ENCODE measurements at regions not wholly inside any gene's neighbourhood (a gene's known extent, or its start where the extent isn't known, plus 50 kb on each side); places are given as distances from the start of the nearest gene placed in this dataset.

- no peak overlapping the region for H4K5ac ChIP-seq (ENCODE audit: low read depth, low read length)
- H3K4ac ChIP-seq (ENCODE audit: low read depth, low read length), result no peak overlapping the region
- no TSS peak for BruUV-seq (replicated peaks)
- no peak overlapping the region for H3K56ac ChIP-seq (ENCODE audit: extremely low read depth, insufficient read depth, low read length)
- dilution Hi-C loops (cut with HindIII; ENCODE audit: low sequenced_read_pairs, unreplicated experiment), result no loop called here
- no peak overlapping the region for H3K27ac ChIP-seq (ENCODE audit: insufficient read depth, low read length)
- H2BK120ac ChIP-seq (ENCODE audit: low read depth, low read length), result no peak overlapping the region
- no peak overlapping the region for H2AK5ac ChIP-seq (ENCODE audit: low read depth, low read length)
- H3K4me2 ChIP-seq (ENCODE audit: low read depth, low read length), result no peak overlapping the region
- DNase-seq (no peak), ATAC-seq (ENCODE audit: low read depth) (no peak)
- no peak overlapping the region for H2BK5ac ChIP-seq (ENCODE audit: low read depth, low read length, poor library complexity, severe bottlenecking)
- H3K79me1 ChIP-seq (ENCODE audit: low read depth in 1 of 2, low read length in 2 of 2), result no peaks in the 10 kb centered on the region
- H3K36me3 ChIP-seq (ENCODE audit: control insufficient read depth, insufficient read depth, low read length), result no peaks in the 10 kb centered on the region
- WGBS, 2 experiments (ENCODE audit: extremely low coverage in 2 of 2, insufficient read length in 1 of 2), result no CpG with 5 or more reads among the region's 2 CpGs
- no peak overlapping the region for H3K23ac ChIP-seq (ENCODE audit: low read depth, low read length)
- H3K9ac ChIP-seq (ENCODE audit: low read depth, low read length), result no peak overlapping the region
- H3K18ac ChIP-seq (ENCODE audit: low read depth, low read length), result no peak overlapping the region
- H2AK9ac ChIP-seq (replicated peaks; ENCODE audit: low read depth, low read length, poor library complexity), result no peak overlapping the region
- no peaks in the 10 kb centered on the region for H3K27me3 ChIP-seq (ENCODE audit: control insufficient read depth, insufficient read depth, low read length)
- CTCF ChIA-PET, result interaction anchor here (1.1 kb wide), 1 partner anchor 9 kb away, joined by 4 read pairs; no protein-coding TSS in a partner anchor
- H2BK15ac ChIP-seq (ENCODE audit: low read depth, low read length), result no peak overlapping the region
- H4K91ac ChIP-seq (ENCODE audit: insufficient read depth, low read depth, low read length), result no peak overlapping the region
- no peaks in the 10 kb centered on the region for H3K9me1 ChIP-seq (ENCODE audit: insufficient read depth, low read length)
- H3K9me3 ChIP-seq (ENCODE audit: control insufficient read depth, insufficient read depth, low read length), result no peaks in the 10 kb centered on the region
- no peak overlapping the region for H3K14ac ChIP-seq (replicated peaks; ENCODE audit: low read depth, low read length)
- TF ChIP-seq POLR2A (IDR thresholded peaks at IDR 0.05; ENCODE audit: low read depth, low read length) (no peak), MAZ (IDR thresholded peaks at IDR 0.05; ENCODE audit: borderline replicate concordance, low read depth, low read length) (no peak), CEBPB (IDR thresholded peaks at IDR 0.05; ENCODE audit: low read depth, low read length) (no peak), USF2 (IDR thresholded peaks at IDR 0.05; ENCODE audit: low read depth, low read length) (no peak), ELK1 (IDR thresholded peaks at IDR 0.05; ENCODE audit: borderline replicate concordance, low read depth, low read length) (no peak), NFE2L2 (IDR thresholded peaks at IDR 0.05; ENCODE audit: low read depth, low read length) (no peak), MAFK (IDR thresholded peaks at IDR 0.05; ENCODE audit: low read depth, low read length) (no peak), RAD21 (IDR thresholded peaks at IDR 0.05; ENCODE audit: low read length) (no peak), MXI1 (IDR thresholded peaks at IDR 0.05; ENCODE audit: borderline replicate concordance, low read depth, low read length) (no peak), SMC3 (IDR thresholded peaks at IDR 0.05; ENCODE audit: low read depth, low read length) (no peak), BHLHE40 (IDR thresholded peaks at IDR 0.05; ENCODE audit: low read depth, low read length) (no peak), RCOR1 (IDR thresholded peaks at IDR 0.05; ENCODE audit: insufficient replicate concordance, low read length) (no peak), CHD1 (IDR thresholded peaks at IDR 0.05; ENCODE audit: low read depth, low read length) (no peak), RFX5 (IDR thresholded peaks at IDR 0.05; ENCODE audit: low read depth, low read length) (no peak), FOS (IDR thresholded peaks at IDR 0.05; ENCODE audit: low read depth, low read length) (no peak)
- no peak overlapping the region for H3K4me3 ChIP-seq (ENCODE audit: insufficient read depth, low read depth, low read length)
- no peak overlapping the region for H2BK20ac ChIP-seq (ENCODE audit: low read depth, low read length)
- POLR2A ChIA-PET (ENCODE audit: unreplicated experiment), result no interaction called here
- no peaks in the 10 kb centered on the region for H3K4me1 ChIP-seq (ENCODE audit: control insufficient read depth, insufficient read depth, low read length)
- no peak overlapping the region for H2AFZ ChIP-seq (replicated peaks; ENCODE audit: low read length, poor library complexity)
- intact Hi-C loops (cut with micrococcal nuclease), result no loop called here
- in situ Hi-C loops (cut with MboI; ENCODE audit: low sequenced_read_pairs), result no loop called here
- H4K20me1 ChIP-seq (ENCODE audit: insufficient read depth, low read length), result no peaks in the 10 kb centered on the region
- no peak overlapping the region for H4K8ac ChIP-seq (ENCODE audit: low read depth in 2 of 2, low read length in 2 of 2)
Measured at GRCh38 chr4:128403586-128403985, 116.0 kb upstream of the PGRMC2 start.

All from IMR-90 (cell line).